ENCODE measurements at regions not wholly inside any gene's neighbourhood (a gene's known extent, or its start where the extent isn't known, plus 50 kb on each side); places are given as distances from the start of the nearest gene placed in this dataset.

- ChIA-PET CTCF (no interaction called here), POLR2A (no interaction called here)
- Histone ChIP-seq H3K9me3 (ENCODE audit: control insufficient read depth, insufficient read depth, low read depth, low read length) (no peaks in the 10 kb centered on the region), H3K27ac (ENCODE audit: extremely low read depth, low read depth, low read length) (no peak overlapping the region), H3K4me3 (ENCODE audit: low read depth, low read length) (no peak overlapping the region), H3K4me1 (ENCODE audit: control insufficient read depth, insufficient read depth, low read length) (no peaks in the 10 kb centered on the region), H3K36me3 (ENCODE audit: control insufficient read depth in 2 of 2, insufficient read depth in 1 of 2, low read length in 2 of 2) (no peaks in the 10 kb centered on the region)
- TF ChIP-seq ZNF513 (tag by site-specific recombination; IDR thresholded peaks at IDR 0.05) (no peak), ZSCAN4 (tag by site-specific recombination; IDR thresholded peaks at IDR 0.05) (no peak), CTCF (tag by site-specific recombination; IDR thresholded peaks at IDR 0.05) (no peak), ZIC2 (tag by site-specific recombination; IDR thresholded peaks at IDR 0.05) (no peak), ZNF645 (tag by site-specific recombination; IDR thresholded peaks at IDR 0.05) (no peak), ZNF585B (tag by site-specific recombination; IDR thresholded peaks at IDR 0.05) (no peak), OSR2 (tag by site-specific recombination; IDR thresholded peaks at IDR 0.05) (no peak), ZBTB8A (tag by site-specific recombination; IDR thresholded peaks at IDR 0.05) (no peak), ZNF792 (tag by site-specific recombination; IDR thresholded peaks at IDR 0.05) (no peak), EGR2 (tag by site-specific recombination; IDR thresholded peaks at IDR 0.05; ENCODE audit: low read depth) (no peak), ZNF202 (tag by site-specific recombination; IDR thresholded peaks at IDR 0.05; ENCODE audit: borderline replicate concordance) (no peak)
Observed at GRCh38 chr13:34012382-34012781, 194.4 kb downstream of the RFC3 start.

- Histone ChIP-seq H3K27ac (ENCODE audit: extremely low read depth, low read depth, low read length) (no peak overlapping the region), H3K9me3 (ENCODE audit: control insufficient read depth, insufficient read depth, low read depth, low read length) (no peaks in the 10 kb centered on the region), H3K36me3 (ENCODE audit: control insufficient read depth in 2 of 2, insufficient read depth in 1 of 2, low read length in 2 of 2) (no peaks in the 10 kb centered on the region), H3K4me1 (ENCODE audit: control insufficient read depth, insufficient read depth, low read length) (no peaks in the 10 kb centered on the region), H3K4me3 (ENCODE audit: low read depth, low read length) (no peak overlapping the region)
- TF ChIP-seq ZIC2 (tag by site-specific recombination; IDR thresholded peaks at IDR 0.05) (no peak), SCRT2 (tag by site-specific recombination; IDR thresholded peaks at IDR 0.05) (no peak), ZBTB6 (tag by site-specific recombination; IDR thresholded peaks at IDR 0.05) (no peak), ZNF785 (tag by site-specific recombination; IDR thresholded peaks at IDR 0.05) (no peak), ZNF146 (tag by site-specific recombination; IDR thresholded peaks at IDR 0.05) (no peak), ZNF654 (tag by site-specific recombination; IDR thresholded peaks at IDR 0.05; ENCODE audit: low read depth) (no peak), ZFP69B (tag by site-specific recombination; IDR thresholded peaks at IDR 0.05) (no peak), BCL6B (tag by site-specific recombination; IDR thresholded peaks at IDR 0.05) (no peak)
- ChIA-PET POLR2A (no interaction called here), CTCF (no interaction called here)
Observed at GRCh38 chr13:34013061-34013460, 195.1 kb downstream of the RFC3 start.
